ENCODE measurements at regions not wholly inside any gene's neighbourhood (a gene's known extent, or its start where the extent isn't known, plus 50 kb on each side); places are given as distances from the start of the nearest gene placed in this dataset.

DNA sequence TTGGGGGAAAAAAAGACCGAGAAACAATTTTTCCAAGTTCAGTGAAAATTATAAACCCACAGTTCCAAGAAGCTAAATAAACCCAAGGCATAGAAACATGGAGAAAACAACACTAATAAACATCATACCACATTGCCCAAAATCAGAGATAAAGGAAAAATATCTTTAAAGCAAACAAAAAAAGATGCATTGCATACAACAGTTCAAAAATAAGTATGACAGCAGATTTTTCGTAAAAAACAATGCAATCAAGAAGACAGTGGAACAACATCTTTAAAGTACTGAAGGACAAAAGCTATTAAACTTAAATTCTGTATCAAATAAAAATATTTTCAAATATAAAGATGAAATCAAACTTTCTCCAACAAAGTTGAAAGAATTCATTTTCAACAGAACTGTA, 921.3 kb downstream of the METTL15 start:
- no peak for DNase-seq

DNA sequence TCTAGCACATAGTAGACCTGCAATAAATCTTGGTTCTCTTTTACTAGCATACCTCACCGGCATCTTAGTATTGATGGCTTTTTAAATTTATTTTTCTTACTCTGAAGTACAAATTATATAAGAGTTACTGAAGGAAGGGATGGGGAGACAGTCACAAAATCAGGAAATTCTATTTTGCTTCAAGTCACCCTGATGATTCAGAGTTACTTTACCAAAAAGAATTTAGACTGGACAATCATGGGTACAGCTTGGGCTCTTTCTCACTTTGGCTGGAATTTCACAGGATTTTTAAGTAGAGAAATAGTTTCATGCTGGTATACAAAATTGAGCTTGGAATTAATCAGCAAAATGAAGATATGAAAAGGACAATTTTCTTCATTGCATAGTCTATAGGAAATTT, 919.2 kb downstream of the METTL15 start:
- DNase-seq, result no peak

DNA sequence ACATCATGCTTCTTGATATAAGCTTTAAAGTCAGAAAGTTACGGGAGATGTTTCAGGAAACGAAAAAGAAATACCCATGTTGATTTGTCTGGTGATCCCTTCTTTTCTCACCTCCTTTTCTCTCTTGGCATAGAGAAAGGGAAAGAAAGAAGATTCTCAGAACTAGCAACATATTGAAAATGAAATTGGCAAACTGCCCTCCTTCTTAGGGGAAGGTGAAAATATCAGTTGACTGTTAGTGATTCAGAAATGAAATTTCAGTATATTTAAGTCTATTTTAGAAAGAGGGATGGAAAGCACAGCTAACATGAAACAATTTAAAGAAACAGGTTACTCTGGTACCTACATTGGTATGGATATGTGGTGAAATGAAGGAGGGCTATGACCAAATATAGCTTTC, 918.1 kb downstream of the METTL15 start:
- no peak for DNase-seq

DNA sequence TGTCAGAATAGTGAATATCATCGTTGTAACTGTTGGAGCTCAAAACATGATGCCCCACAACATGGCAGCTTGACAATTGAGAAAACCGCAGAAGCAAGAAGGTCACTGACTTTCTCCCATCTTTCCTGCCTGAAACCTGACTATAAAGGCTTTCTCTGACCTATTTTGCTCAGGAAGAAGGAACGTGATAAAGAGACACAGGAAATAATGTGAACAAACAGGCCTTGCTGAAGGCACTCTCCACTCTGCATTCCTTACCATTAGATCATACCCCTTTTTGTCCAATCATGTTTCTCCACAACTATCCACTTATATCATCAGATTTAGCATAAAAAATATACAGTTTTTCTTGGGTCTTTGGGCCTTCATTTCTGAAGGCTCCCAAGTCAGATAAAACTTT, 916.8 kb downstream of the METTL15 start:
- DNase-seq, result no peak

DNA sequence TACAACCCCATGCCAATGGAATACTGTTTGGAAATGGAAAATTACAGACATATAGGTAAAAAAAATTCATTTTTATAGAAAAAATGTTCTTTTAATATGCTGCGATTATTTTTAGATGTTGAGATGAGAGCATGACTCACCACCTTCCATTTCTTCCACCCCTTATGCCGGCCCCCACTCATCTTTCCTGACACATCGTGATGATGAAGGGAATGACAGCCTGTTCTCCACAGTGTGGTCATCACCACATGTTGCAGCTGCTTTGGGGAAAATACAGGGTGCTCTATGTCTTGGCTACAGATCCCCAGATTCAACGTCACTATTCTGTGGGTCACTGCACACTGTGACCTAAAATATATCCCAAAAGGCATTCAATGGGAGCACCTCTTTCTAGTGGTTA, 916.2 kb downstream of the METTL15 start:
- DNase-seq, result no peak

DNA sequence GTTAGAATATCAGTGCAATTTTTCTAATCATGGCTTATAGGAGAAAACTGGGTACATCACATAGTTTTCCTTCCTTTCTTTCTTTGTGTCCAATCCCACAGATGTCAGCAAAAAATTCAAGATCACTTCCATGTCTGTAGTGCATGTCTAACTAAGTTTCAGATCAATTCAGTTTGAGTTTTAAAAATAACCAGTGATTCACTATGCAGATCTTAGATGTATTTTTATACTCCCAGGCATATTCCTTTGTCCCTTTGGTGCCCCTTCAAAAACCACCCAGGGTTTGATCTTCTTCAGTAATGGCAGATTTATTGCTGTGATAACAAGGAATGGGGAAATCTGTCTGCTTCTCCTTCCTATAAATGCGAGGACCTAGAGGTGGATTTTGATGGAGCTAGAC, 915.6 kb downstream of the METTL15 start:
- DNase-seq, result no peak

DNA sequence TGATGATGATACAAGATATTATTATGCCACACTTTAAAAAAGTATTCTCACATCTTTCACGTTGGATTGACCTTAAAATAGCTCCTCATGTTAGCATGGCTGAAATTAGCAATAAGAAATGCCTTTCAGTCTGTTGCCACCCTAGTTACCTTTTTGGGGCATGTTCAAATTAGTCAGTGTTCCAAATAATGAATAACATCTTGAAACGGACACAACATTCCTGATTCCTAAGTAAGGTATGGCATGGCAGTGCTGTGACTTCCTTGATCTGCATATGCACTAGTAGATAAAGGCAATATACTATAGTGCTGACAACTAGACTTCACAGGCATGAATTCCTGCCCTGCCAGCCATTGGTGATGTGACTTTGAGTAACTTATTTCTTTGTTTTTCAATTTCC, 914.5 kb downstream of the METTL15 start:
- no peak for DNase-seq

DNA sequence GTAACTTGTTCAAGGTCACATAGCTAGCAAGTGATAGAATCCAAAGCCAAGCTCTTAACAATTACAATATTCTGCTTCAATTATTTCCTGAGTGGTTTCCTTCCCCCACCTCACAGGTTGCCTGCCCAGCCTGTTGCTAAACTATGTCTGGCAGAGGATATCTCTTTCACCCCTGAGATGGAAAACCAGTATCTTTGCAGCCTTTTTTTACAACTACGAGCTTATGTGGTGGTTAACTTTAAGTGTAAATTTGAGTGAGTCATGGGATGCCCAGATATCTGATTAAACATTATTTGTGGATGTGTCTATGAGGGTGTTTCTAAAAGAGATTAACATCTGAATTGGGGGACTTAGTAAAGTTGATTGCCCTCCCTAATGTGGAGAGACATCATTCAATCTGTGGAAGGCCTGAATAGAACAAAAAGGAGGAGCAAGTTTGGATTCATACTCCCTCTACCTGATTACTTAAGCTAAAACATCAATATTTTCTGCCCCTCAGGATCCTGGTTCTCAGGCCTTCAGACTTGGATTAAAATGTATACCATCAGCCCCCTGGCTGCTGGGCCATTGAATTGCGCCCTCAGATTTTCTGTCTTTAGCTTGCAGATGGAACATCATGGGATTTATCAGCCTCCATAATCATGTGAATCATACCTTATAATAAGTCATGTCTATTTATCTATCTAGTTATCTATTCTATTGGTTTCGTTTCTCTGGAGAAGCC, 911.9 kb downstream of the METTL15 start:
- no peak for DNase-seq

DNA sequence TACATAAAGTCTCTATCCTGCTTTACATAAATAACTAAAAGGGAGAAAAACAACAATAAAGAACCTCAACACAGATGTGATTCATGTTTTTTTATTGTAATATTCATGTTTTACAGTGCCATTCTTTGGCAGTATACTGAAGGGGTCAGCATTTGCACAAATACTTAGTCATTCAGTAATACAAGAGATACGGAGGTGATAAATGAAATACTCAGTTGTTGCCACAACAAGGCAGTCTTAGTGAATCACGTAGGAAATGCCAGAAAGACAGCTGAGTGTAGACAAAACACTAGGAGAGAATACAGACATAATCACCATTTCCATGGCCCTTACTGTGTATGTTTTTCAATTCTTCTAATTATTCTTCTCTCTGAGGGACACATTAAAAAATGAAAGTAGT, 910.4 kb downstream of the METTL15 start:
- no peak for DNase-seq

DNA sequence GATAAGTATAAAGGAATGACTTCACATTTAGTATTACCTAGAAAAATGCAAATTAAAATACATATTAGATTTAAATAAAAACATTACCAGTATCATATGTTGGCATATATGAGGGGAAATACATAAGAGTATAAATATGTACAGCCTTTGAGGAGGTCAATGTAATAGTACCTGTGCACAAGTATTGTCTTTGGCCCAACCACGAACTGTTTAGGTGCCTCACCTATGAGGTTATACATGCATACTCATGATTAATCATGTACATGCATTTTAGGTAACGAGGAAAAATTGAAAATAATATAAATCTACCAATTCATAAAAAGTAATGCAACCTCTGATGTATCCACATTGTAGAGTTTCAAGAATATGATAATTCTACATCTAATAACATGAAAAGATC, 909.8 kb downstream of the METTL15 start:
- DNase-seq, result no peak

DNA sequence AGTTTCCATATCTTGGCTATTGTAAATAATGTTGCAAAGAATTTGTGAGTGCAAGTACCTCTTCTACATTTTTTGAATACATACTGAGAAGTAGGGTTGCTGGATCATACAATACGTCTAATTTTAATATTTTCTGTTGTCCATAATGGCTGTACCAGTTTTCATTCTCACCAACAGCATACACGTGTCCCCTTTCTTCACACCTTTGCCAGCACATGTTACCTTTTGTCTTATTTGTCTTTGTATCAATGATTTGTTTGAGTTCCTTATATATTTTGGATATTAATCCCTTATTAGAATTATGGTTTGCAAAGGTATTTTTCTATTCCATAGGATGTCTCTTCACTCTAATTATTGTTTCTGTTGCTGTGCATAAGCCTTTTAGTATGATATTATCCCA, 904.3 kb downstream of the METTL15 start:
- no peak for DNase-seq

DNA sequence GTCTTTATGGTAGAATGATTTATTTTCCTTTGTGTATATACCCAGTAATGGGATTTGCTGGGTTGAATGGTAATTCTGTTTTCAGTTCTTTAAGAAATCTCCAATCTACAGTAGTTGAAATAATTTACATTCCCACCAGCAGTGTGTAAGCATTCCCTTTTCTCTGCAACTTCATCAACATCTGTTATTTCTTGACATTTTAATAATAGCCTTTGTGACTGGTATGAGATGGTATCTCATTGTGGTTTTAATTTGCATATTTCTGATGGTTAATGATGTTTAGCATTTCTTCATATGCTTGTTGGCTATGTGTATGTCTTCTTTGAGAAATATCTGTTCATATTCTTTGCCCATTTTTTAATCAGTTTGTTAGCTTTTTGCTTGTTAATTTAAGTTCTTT, 901.2 kb downstream of the METTL15 start:
- DNase-seq, result no peak

DNA sequence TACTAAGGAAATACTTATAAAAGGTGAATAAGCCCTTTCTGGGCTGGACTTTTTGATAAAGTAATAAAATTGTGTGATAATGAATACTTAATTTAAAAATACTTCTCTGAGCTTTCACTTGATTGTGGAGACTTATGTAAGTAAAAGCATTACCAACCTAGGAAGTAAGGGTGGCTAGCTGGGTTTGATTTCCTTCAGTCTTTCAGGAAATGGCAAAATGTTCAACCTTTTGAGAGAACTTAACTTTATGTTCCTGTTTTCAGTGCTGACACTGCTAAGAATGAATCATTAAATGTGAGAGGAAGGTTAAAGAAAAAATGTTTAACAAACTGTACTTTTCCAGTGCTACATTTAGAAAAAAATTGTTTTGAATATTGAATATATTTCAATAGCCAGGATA, 900.3 kb downstream of the METTL15 start:
- no peak for DNase-seq

DNA sequence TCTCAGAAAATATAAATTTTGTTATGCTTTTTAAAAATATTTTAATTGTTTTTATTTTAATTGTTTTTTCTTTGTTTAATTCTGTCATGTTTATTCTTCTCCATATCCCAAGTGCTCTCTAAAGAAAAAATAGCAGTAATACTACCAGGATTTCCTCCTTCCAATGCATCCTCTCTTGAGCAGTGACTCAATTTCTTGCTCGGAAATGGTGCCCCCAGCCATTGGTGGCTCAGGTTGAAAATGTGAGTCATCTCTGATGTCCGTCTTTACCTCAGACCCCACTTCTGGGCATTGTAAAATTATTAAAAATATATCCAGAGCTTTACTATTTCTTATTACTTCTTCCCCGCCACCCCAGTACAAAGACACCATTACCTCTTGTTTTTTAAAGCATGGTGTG, 898.5 kb downstream of the METTL15 start:
- no peak for DNase-seq

DNA sequence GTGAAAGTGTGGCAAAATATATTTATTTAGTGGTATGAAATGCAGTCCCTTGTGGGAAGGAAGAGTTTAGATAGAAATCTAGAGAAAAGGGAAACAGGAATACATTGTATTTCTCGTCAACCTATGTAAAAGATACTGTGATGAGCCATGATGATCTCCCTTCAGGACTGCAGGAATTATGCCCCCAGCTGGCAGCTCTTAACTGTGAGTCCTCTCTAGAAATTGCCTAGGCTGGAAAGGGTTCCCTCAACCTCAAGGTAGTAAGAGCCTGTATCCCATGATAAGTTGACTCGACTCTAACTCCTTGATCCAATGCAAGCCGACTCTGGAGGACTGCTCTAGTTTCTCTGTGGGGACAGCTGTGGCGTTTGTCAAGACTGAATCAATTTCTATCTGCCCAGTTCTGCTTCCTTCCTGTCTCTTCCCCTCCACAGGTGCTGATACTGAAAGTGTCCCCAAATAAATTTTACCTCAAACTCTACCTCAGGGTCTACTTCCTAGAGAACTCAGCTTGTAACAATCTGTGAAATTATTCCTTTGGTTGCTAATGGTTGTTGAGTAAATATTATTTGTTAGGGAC, 897.3 kb downstream of the METTL15 start:
- no peak for DNase-seq

DNA sequence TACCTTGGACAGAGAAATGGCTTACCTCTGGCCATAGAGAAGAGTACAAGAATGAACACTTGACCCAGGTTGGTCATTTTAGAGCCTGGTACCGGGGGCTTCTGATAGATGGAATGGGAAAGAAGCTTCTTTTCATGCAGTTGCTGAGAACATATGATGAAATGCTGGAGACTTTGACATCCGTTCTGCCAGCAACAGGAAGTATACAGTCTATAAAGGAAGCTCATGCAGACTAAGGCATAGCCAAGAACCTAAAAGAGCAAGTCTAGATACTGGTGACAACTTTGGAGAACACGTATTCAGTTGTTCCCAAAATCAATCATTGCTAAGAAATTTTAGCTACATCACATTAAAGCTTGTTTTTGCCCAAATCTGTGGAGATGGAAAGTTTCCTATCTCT, 894.6 kb downstream of the METTL15 start:
- no peak for DNase-seq

DNA sequence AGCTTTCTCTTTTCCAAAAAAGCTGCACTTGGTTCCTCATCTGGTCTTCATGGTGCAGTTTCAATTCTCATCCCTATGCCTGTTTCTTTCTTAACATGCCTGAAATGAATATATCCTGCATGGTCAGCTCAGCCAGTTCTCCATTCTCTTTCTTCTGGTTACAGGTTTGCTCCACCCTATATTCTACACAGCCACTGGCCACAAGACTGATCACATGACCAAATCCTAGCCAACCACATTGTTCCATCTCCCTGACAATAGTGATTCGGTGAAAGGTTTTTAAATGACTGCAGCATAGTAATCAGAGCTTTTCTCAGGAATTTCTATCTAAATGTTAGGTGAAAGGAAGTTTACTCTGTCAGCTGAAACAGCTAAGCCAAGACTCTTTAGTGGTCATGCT, 891.4 kb downstream of the METTL15 start:
- no peak for DNase-seq

DNA sequence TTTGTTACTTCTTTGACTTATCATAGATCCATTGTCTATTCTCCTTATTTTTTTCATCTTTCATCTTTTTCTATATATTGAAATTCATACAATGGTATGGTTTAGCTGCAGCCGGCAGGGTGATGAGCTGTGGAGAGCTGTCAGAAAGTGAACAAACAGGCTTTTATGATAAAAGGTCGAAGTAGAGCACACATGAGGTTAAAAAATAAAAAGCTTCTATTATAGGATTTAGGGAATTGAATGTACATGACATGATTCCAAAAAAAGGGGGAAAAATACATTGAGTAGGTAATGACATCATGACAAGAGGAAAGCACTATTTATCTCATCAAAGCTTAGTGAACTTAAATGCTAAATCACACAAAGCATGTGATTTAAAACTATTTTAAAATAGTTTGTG, 884.8 kb downstream of the METTL15 start:
- DNase-seq, result no peak

DNA sequence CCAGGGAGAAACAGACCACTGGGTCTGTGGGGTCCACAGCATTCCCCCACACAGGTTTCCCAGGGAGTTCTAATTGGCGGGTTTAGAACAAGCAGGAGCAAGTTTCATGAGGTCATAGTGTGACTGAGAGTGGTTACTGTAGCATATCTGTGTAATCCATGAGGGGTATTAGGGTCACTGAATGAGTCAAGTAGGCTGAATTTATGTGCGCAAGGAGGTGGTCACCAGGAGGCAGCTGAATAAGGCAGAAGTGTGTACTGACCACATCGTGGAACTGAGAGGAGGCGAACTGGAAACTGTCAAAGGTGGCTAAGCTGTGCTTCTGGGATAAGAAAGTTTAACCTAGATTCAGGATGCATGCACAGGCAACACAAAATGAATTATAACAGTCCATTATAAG, 876.0 kb downstream of the METTL15 start:
- no peak for DNase-seq

DNA sequence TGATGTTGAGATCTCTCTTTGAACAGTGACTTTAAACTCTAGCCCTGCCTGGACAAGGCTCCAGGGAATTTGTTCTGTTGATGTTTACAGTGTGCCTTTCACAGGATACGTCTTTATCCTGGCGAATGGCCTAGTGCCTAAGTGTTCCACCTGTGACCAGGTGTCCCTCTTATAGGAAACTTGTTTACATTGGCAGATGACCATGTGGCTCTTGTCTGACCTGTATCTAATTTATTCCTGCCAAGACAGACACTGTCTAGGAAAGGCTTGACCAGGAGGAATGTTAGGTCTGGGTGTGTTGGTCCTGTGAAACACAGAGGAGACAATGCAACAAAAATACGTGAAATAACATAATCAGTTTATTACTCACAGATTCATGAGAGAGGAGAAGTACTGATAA, 875.6 kb downstream of the METTL15 start:
- no peak for DNase-seq

DNA sequence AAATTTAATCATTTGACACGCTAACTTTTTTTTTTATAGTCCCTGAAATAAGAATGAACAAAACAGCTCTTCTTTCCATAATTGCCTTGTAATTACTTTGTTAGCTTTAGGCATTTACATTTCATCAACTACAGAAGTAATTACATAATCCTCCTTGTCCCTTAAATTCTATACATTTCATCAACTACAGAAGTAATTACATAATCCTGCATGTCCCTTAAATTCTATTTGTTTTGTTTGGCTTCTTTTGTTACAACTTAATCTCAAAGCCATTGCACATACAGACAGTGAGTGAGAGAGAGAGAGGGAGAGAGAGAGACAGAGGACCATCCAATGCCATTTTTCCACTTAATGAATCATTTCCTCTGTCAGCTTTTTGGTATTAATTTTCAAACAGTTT, 873.2 kb downstream of the METTL15 start:
- no peak for DNase-seq

DNA sequence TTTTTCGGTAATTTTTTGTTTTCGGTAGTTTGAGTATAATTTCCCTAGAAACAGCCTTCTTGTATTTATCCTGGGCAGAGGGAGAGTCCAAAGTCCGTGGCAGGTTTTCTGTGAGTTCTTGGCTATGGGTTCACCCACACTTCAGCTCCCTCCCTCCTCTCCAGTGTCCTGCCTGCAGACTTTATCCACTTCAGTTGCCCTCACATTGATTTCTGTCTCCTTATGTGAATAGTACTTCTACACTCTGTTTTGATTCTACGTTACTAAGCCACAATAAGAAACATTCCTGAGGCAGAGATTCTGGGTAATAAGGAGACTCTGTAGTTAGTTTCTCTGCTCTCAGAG, 868.6 kb downstream of the METTL15 start:
- no peak for DNase-seq

DNA sequence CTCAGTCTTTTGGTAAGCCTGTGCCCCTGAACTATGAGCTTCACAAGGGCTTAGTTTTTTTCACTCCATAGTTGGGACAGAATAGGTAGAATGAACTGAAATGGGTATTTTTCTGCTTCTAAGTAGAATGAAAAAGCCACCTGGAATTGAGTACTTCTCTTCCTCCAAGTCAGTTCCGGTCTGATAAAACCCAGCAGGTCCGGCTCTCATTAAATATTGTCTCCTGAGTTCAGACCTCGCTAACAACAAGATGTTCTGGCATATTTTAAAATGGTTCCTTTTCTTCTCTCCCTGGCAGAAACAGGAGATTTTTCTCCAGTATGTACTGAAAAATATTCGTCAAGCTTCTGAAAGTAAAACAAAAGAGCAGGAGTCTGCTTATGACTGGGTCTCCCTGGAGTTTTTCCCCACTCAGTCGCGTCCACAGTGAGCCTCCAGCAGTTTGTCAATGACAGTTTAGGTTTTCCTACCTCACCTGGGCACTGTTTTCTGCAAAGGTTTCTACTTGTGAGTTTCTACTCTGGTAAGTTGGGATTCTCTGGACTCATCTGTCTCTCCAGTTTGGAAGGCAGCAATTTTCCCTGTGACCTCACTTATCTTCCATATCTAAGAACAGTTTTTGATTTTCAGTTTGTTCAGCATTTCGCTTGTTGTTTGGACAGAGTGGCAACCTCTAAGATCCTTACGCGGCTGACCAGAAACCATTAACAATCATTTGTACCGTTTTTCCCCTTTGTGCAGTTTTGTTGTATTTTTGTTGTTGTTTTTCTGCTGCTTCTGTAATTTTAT, 868.0 kb downstream of the METTL15 start:
- no peak for DNase-seq

DNA sequence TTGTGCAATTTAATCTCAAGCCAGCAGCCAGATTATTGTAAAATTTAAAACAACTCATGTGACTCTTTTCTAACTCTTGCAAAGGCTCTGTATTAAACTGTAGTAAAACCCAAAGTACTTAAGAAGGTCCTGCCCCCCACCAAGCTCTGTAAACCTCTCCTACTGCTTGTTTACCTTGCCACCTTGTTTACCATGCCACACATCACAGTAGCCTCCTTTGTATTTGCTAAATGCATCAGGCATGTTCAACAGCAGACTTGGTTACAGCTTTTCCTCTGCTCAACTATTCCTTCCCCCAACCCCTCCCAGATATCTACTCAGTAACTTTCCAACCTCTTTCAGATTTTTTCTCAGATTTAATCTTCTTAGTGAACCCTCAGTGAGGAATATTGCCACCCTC, 861.6 kb downstream of the METTL15 start:
- DNase-seq, result no peak

DNA sequence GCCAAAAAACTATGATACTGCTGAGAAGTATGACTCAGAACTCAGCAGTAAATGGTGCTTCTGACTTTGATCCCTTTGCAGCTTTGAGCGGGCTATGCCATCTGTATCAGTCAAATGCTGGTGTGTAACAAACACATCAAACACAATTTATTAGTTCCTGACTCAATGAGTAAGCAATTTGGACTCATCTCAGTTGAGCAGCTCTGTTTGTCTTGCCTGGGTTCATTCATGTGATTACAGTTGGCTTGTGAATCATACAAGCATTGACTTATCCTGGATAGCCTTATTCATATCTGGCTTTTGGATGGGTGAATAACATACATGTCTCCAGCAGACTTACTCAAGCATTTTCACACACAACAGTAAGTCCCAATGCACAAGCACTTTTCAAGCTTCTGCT, 858.8 kb downstream of the METTL15 start:
- DNase-seq, result no peak
